NCI-H1930 (cell line): ENCODE measurements at regions not wholly inside any gene's neighbourhood (a gene's known extent, or its start where the extent isn't known, plus 50 kb on each side); places are given as distances from the start of the nearest gene placed in this dataset.
"Not testable (repeated sequence)": the region's sequence is repeated elsewhere in the genome, so short reads cannot be mapped to it uniquely, and the experiment has no call there.

Source experiments
- DNase-seq, 2 experiments: peaks; one replicate each; lab custom pipeline; 2025; lab: John Stamatoyannopoulos, UW

- no peak for DNase-seq
Observed at GRCh38 chr12:124381456-124382296, 86.8 kb downstream of the RFLNA start.

DNA sequence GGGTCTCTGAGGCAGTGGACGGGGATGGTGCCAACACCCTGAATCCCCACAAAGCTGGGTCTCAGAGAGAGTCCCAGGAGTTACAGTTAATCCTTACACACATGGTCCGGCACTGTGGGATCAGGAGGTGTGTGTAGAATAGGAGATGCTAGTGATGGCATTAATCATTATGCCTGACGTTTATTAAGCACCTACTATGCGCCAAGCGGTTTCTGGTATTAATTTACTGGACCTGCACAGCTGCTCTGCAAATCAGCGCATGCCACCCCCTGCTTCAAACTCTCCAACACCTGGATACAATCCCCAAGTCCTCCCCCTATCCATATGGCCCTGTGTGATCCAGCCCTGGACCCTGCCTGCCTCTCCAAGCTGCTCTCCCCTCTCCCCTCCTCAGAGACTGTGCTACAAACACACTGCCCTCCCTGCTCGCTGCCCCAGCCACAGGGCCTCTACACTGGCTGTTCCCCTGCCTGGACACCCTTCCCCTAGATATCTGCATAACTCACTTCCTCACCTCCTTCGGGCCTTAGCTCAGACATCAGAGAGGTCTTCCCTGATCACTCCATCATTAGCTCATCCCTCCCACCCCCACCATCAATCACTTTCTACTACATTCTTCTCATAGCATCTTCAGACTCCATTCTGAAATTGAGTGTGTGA lies 86.0 kb downstream of the RFLNA start:
- no peak for DNase-seq

- no peak for DNase-seq
Observed at GRCh38 chr12:124379938-124380754, 85.3 kb downstream of the RFLNA start.

DNA sequence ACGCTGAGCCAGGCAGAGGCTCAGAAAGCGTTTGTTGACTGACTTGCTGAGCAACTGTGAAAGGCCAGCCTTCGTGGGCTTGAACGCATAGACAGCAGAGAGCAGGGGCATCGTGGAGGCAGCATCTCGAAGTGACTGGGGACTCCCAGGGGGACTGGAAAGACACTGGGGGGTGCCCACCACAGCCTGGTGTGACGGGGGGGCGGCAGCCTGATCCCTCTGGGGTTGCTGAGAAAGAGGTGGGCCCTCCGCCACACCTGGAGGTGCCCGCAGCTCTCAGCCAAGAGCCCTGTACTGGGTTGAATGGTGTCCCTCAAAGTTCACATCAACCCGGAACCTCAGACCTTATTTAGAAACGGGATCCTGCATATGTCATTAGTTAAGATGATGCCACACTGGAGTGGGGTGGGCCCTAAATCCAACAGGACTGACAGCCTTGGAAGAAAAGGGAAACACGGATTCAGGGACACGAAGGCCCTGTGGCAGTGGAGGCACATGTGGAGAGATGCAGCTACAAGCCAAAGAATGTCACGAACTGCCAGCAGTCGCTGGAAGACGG lies 84.6 kb downstream of the RFLNA start:
- no peak for DNase-seq

DNA sequence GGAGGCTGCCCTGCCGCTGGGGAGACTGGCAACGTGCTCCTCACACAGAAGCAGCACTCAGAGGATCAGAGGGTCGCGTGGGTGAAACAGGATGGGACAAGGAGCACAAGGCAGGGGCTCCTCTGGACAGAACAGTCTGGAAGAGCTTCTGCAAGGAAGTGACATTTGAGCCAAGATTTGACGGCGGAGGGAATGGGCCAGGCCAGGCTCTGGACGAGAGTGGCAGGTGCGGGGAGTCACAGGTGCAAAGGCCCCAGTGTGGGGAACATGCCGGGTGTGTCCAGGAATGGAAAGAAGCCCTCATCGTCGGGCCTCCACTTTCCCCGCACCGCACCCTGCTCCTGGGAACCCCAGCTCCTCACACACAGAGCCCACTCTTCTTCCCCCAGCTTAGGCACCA lies 84.0 kb downstream of the RFLNA start:
- DNase-seq, result no peak

GRCh38 chr12:124377981-124378509 lies 83.2 kb downstream of the RFLNA start:
- no peak for DNase-seq

DNA sequence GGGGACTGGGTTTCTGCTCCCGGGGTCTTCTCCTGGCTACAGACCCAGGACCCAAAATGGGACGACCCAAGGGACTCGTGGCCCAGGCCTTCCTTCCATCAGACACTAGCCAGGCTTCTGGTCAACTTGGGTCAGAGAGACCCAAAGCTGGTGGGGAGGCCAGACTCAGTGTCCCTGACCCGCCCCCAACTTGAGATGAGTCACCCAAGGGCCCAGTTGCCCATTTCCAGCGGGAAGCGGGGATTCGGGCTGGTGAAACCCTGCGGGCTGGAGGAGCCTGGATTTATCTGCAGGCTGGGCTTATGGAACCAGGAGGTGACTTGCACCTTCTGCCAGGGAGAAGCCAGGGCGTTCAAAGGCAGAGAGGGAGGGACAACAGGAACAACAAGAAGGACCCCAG lies 81.5 kb downstream of the RFLNA start:
- DNase-seq, result no peak

DNA sequence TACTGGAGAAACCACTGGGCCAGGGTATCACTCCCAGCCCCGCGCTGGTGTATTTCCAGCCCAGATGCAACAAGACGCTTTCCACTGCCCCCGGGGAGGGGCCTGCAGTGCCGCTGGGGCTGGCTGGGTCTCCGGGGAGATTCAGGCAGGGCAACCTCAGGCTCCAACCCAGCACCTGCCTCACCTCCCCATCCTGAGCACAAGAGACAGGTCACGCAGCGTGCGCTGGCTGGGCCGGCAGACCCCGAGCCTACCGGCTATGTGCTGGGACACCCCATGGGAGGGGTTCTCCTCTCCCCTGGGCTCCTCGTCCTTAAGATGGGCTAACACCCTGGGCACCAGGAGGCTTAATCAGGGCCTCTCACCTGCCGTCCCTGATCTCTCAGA lies 80.9 kb downstream of the RFLNA start:
- no peak for DNase-seq

DNA sequence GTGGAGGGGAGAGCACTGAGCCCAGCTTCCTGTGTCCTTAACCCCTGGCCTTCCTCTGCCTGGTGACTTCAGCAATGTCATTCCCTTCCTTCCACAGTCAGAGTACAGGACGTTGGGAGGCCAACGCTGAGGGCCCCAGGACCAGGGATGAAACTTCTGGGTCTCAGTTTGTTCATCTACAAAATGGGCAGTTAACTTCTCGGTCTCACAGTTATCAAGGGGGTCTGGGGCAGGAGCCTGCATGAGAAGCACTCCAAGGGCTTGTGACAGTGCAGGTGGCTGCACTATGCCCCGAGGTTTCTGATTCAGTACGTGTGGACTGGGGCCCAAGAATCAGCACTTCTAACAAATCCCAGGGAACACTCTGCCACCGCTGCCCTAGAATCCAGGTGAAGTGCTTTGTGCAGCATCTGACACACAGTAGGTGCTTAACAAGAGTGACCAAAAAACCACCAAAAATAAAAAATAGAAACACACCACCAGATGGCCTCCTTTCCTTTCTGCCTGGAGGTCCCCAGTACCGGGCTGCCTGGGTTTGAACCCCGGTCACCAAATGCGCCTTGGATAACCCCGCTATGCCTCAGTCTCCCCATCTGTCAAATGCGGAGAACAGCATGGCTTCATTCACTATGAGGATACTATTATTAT lies 80.4 kb downstream of the RFLNA start:
- no peak for DNase-seq

DNA sequence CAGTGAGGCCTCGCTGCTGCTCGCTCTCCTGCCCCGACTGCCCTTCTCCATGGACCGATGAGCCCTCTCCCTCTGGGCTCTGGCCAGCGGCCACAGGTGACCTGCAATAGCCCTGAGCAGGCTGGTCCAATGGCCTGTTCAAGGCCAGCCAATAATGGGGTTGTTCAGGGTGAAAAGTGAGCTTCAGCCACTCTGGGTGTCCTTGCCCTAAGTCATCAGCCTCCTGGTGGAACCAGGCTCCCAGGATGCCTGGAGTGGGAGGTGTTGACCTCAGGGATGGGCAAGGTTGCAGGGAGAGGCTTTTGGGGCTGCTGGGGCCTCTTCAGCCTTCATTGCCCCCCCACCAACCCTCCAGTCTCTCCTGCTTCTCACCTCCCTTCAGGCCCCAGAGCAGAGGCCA lies 79.7 kb downstream of the RFLNA start:
- no peak for DNase-seq

GRCh38 chr12:124374147-124374546 lies 79.3 kb downstream of the RFLNA start:
- DNase-seq, result no peak

- not testable (repeated sequence) for DNase-seq
Observed at GRCh38 chr12:124373701-124374100, 78.8 kb downstream of the RFLNA start.

- DNase-seq, result no peak
Observed at GRCh38 chr12:124372831-124373230, 77.9 kb downstream of the RFLNA start.

- no peak for DNase-seq
Observed at GRCh38 chr12:124371970-124372555, 77.2 kb downstream of the RFLNA start.

DNA sequence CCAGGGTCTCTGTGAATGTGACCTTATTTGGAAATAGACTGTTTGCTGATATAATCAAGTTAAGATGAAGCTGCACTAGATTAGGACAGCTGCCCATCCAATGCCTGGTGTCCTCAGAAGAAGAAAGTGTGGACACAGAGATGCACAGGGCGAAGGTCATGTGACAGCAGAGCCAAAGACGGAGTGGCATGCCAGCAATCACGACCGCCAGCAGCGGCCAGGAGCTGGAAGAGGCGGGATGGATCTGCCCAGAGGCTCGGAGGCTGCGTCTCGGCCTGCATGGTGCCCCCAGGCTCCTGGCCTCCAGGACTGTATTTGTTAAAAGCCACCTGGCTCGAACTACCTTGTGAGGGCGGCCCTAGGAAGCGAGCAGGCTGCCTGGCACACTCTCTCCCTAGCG lies 76.5 kb downstream of the RFLNA start:
- DNase-seq, result no peak

DNA sequence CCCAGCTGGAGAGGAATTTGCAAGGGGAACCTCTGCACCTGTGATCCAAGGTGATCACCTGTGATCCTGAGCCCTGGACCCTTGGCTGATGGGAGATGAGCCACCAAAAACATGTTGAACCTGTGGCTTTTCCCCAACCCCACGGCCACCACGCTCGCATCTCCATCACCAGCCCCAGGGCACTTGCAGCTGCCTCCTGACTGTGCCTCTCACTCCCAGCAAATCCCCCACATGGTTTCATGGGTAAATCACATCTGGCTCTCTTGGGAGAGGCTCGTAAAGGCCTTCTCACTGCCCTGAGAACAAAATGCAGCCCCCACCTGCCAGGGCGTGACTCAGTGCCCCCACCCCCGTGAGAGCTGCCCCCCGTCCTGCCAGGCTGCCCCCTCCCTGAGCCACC lies 76.0 kb downstream of the RFLNA start:
- DNase-seq, result no peak

- DNase-seq, result no peak
Observed at GRCh38 chr12:124370384-124370783, 75.5 kb downstream of the RFLNA start.

- DNase-seq, result no peak
Observed at GRCh38 chr12:124369827-124370378, 75.0 kb downstream of the RFLNA start.

DNA sequence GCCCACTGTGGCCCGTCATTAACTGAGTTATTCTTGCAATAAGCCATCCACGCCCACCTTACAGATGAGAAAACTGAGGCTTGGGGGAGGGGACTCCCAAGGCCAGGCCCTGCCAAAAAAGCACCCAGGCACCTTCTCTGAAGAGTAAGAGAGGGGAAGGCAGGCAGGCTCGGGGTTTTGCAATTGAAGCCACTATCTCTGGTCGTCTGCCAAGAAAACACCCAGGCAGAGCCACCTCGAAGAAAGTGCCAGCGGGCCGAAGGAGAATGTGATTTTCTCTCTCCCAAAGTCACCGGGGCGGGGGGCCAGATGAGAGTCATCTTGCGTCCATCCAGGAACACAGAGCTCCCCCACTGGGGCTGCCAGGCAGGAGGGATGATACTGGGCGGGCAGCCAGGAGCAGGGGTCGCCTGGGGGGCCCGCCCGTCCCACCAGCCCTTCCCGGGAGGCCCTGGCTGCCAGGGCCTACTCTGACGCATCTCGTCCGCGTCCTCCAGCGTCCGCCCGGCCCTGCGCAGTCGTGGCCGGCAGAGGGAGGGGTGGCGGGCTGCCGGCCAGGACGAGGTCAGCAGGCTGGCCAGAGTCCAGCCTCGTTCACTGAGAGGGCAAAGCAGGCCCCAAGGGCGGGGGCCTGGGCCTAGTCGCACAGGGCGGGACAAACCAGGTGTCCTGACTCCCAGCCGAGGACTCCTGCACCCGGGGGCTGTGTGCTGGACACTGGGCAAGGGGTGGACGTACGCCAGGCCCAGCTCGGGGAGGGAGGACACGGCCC lies 74.3 kb downstream of the RFLNA start:
- no peak for DNase-seq

GRCh38 chr12:124368421-124369032 lies 73.6 kb downstream of the RFLNA start:
- DNase-seq, result no peak
